Colonic mucosa (tissue), 4 donors: ENCODE measurements at regions not wholly inside any gene's neighbourhood (a gene's known extent, or its start where the extent isn't known, plus 50 kb on each side); places are given as distances from the start of the nearest gene placed in this dataset.

ENCODE experiments used
- DNase-seq: peaks from one replicate; pipeline ENCODE4 v3.0.0-alpha.2; 2020
- H3K27ac ChIP-seq: fragments of 200-600 bp; one replicate; pipeline ENCODE4 v1.8.0; 2021
- H3K27me3 ChIP-seq: fragments of 200-600 bp; one replicate; pipeline ENCODE4 v1.8.0; 2021
- H3K36me3 ChIP-seq: fragments of 200-600 bp; one replicate; pipeline ENCODE4 v1.8.0; 2021
- H3K4me1 ChIP-seq: fragments of 200-600 bp; one replicate; pipeline ENCODE4 v1.8.0; 2021; ENCODE audit warnings: mild to moderate bottlenecking
- H3K4me3 ChIP-seq: fragments of 200-600 bp; one replicate; pipeline ENCODE4 v1.8.0; 2021
- H3K9ac ChIP-seq, 2 donors: one replicate each; pipeline ENCODE4 v1.7.0; 2013; ENCODE audit warnings: control low read depth in 2 of 2, low read depth in 2 of 2, low read length in 2 of 2
- H3K9me3 ChIP-seq: fragments of 200-600 bp; one replicate; pipeline ENCODE4 v1.8.0; 2021
- CTCF ChIP-seq: fragments of 200-600 bp; IDR thresholded peaks from one replicate; pipeline ENCODE4 v1.8.0; 2022; ENCODE audit warnings: antibody characterized with exemption, mild to moderate bottlenecking
- intact Hi-C: fragments of 100-400 bp; cut with DNase I; formaldehyde crosslinking; loops from one replicate; pipeline ENCODE4 v1.14.1; 2022
- donor health status: healthy.
- donor health status: DM: no; HTN: no; CAD: no.
- donor health status: DM: no; HTN: no; CAD: no.

- Histone ChIP-seq H3K9ac (no peak overlapping the region), H3K4me3 (no peak overlapping the region), H3K4me1 (no peaks in the 10 kb centered on the region), H3K9me3 (no peaks in the 10 kb centered on the region), H3K36me3 (no peaks in the 10 kb centered on the region), H3K27me3 (no peaks in the 10 kb centered on the region), H3K27ac (no peak overlapping the region)
- intact Hi-C loops, result no loop called here
- no peak for DNase-seq
- TF ChIP-seq CTCF, result no peak
These were observed 56.2 kb downstream of the TAF11L14 start for GRCh38 chr5:17690473-17690872.

GRCh38 chr5:17691762-17692161, 57.5 kb downstream of the TAF11L14 start:
- intact Hi-C loops, result no loop called here
- no peak for TF ChIP-seq CTCF
- H3K27me3 ChIP-seq, result no peaks in the 10 kb centered on the region

GRCh38 chr5:17694371-17694770, 60.1 kb downstream of the TAF11L14 start:
- no peak for DNase-seq
- H3K36me3 ChIP-seq, result no peaks in the 10 kb centered on the region
- H3K27ac ChIP-seq, result no peak overlapping the region
- H3K4me3 ChIP-seq, result no peak overlapping the region
- no peak overlapping the region for H3K9ac ChIP-seq
- H3K27me3 ChIP-seq, result no peaks in the 10 kb centered on the region
- H3K4me1 ChIP-seq, result no peaks in the 10 kb centered on the region
- no peak for TF ChIP-seq CTCF
- H3K9me3 ChIP-seq, result no peaks in the 10 kb centered on the region
- intact Hi-C loops, result no loop called here

More at GRCh38 chr5:17691762-17692161, 57.5 kb downstream of the TAF11L14 start:
- H3K9me3 ChIP-seq, result no peaks in the 10 kb centered on the region
- no peak for DNase-seq
- no peak overlapping the region for H3K27ac ChIP-seq
- no peaks in the 10 kb centered on the region for H3K4me1 ChIP-seq
- no peaks in the 10 kb centered on the region for H3K36me3 ChIP-seq
- no peak overlapping the region for H3K9ac ChIP-seq
- H3K4me3 ChIP-seq, result no peak overlapping the region

DNA sequence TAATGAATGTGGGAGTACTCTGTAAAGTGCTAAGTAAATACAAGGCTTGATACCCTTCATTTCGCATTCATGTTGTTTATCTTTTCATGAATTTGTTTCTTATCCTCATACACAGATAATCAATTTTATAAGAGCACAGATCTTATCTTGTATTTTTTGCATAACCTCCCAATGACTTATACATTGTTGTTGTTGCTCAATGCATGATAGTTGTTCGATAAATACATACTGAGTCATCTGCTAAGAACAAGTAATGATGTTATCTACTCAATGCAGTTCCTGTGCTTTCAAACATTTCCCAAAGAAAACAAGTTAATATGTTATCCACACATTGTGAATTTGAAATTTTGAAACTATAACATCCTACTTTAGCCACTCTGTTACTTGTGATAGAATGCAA, 60.7 kb downstream of the TAF11L14 start:
- Histone ChIP-seq H3K9me3 (no peaks in the 10 kb centered on the region), H3K27ac (no peak overlapping the region), H3K27me3 (no peaks in the 10 kb centered on the region), H3K4me3 (no peak overlapping the region), H3K36me3 (no peaks in the 10 kb centered on the region), H3K9ac (no peak overlapping the region), H3K4me1 (no peaks in the 10 kb centered on the region)
- DNase-seq, result no peak
- no peak for TF ChIP-seq CTCF
- intact Hi-C loops, result no loop called here

DNA sequence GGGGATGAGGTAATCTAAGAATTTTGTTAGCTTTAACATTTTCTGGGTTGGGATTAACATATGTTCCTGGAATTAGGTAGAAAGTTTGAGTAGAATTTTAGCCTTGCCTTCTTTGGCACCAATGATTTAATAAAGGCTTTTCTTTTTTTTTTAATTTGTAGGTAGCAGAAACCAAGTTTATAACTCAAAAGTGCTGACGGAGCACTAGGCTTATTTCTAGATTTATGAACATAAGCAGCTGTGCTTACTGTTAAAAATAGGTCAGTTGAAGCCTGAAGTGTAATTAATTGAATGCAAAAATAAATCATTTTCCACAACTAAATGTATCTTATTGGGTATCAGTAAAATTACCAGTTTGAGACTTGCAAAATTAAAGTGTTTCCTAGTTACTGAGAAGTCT, 62.4 kb downstream of the TAF11L14 start:
- Histone ChIP-seq H3K27ac (no peak overlapping the region), H3K27me3 (no peaks in the 10 kb centered on the region), H3K4me1 (no peaks in the 10 kb centered on the region), H3K36me3 (no peaks in the 10 kb centered on the region), H3K9me3 (no peaks in the 10 kb centered on the region), H3K9ac (no peak overlapping the region), H3K4me3 (no peak overlapping the region)
- DNase-seq, result no peak
- TF ChIP-seq CTCF, result no peak
- intact Hi-C loops, result no loop called here

- intact Hi-C loops, result no loop called here
- no peak for TF ChIP-seq CTCF
- no peaks in the 10 kb centered on the region for H3K27me3 ChIP-seq
- no peak overlapping the region for H3K9ac ChIP-seq
- H3K36me3 ChIP-seq, result no peaks in the 10 kb centered on the region
- no peaks in the 10 kb centered on the region for H3K4me1 ChIP-seq
- no peak overlapping the region for H3K4me3 ChIP-seq
- no peaks in the 10 kb centered on the region for H3K9me3 ChIP-seq
- no peak overlapping the region for H3K27ac ChIP-seq
- DNase-seq, result no peak
These were observed 63.4 kb downstream of the TAF11L14 start for GRCh38 chr5:17697671-17698070.
